Calu3 (cell line): ENCODE measurements at regions not wholly inside any gene's neighbourhood (a gene's known extent, or its start where the extent isn't known, plus 50 kb on each side); places are given as distances from the start of the nearest gene placed in this dataset.

Experiments
- BruUV-seq: library from RNA; stranded (reverse); fragments of 400-500 nt; replicated peaks from 2 replicates; lab custom pipeline; 2021; lab: Mats Ljungman, UMichigan
- CTCF ChIA-PET: fragments of 300-600 bp; sonication (Branson Sonifier 250); formaldehyde crosslinking; loops from one replicate; lab custom pipeline; 2022; ENCODE audit warnings: antibody characterized with exemption; lab: Charles Lee
- DNase-seq: peaks from one replicate; pipeline ENCODE4 v3.0.0; 2022
- H3K27ac Mint-ChIP-seq: one replicate; pipeline ENCODE4 v1.8.0; 2022; ENCODE audit warnings: mixed read lengths; ENCODE audit not compliant: unreplicated experiment
- H3K27me3 Mint-ChIP-seq: one replicate; pipeline ENCODE4 v1.8.0; 2022; ENCODE audit warnings: mixed read lengths; ENCODE audit not compliant: unreplicated experiment
- H3K36me3 Mint-ChIP-seq: one replicate; pipeline ENCODE4 v1.8.0; 2022; ENCODE audit warnings: mild to moderate bottlenecking, moderate library complexity, mixed read lengths; ENCODE audit not compliant: insufficient read depth, unreplicated experiment
- H3K4me1 Mint-ChIP-seq: one replicate; pipeline ENCODE4 v1.8.0; 2022; ENCODE audit warnings: mild to moderate bottlenecking, low read depth, mixed read lengths; ENCODE audit not compliant: unreplicated experiment
- H3K4me3 Mint-ChIP-seq: one replicate; pipeline ENCODE4 v1.8.0; 2022; ENCODE audit warnings: mild to moderate bottlenecking, low read depth, moderate library complexity, mixed read lengths; ENCODE audit not compliant: unreplicated experiment
- H3K9me3 Mint-ChIP-seq: one replicate; pipeline ENCODE4 v1.8.0; 2022; ENCODE audit warnings: low read depth, mixed read lengths; ENCODE audit not compliant: unreplicated experiment
- CTCF ChIP-seq: fragments of 200-600 bp; IDR thresholded peaks from one replicate; pipeline ENCODE4 v1.8.0; 2022; ENCODE audit warnings: antibody characterized with exemption; ENCODE audit not compliant: unreplicated experiment
- intact Hi-C: fragments of 100-400 bp; cut with micrococcal nuclease; formaldehyde crosslinking; loops from one replicate; pipeline ENCODE4 v1.10.0; 2022; ENCODE audit not compliant: unreplicated experiment

- H3K9me3 Mint-ChIP-seq, result peaks cover 6% of the 10 kb centered on the region
- CTCF ChIA-PET, result no interaction called here
- H3K27ac Mint-ChIP-seq, result no peak overlapping the region
- H3K4me1 Mint-ChIP-seq, result no peaks in the 10 kb centered on the region
- no peak for TF ChIP-seq CTCF
- no peak for DNase-seq
- H3K36me3 Mint-ChIP-seq, result no peaks in the 10 kb centered on the region
- H3K27me3 Mint-ChIP-seq, result no peaks in the 10 kb centered on the region
- no TSS peak for BruUV-seq
- intact Hi-C loops, result no loop called here
- H3K4me3 Mint-ChIP-seq, result no peak overlapping the region
Observed at GRCh38 chr22:34294986-34295385, 374.7 kb upstream of the LARGE1 start.

- DNase-seq, result no peak
- no peak for TF ChIP-seq CTCF
- peaks cover 10% of the 10 kb centered on the region for H3K9me3 Mint-ChIP-seq
- intact Hi-C loops, result no loop called here
- no TSS peak for BruUV-seq
- H3K27ac Mint-ChIP-seq, result no peak overlapping the region
- H3K36me3 Mint-ChIP-seq, result no peaks in the 10 kb centered on the region
- no peak overlapping the region for H3K4me3 Mint-ChIP-seq
- H3K27me3 Mint-ChIP-seq, result no peaks in the 10 kb centered on the region
- H3K4me1 Mint-ChIP-seq, result no peaks in the 10 kb centered on the region
- CTCF ChIA-PET, result no interaction called here
Observed at GRCh38 chr22:34296461-34296860, 376.2 kb upstream of the LARGE1 start.

- no peak overlapping the region for H3K4me3 Mint-ChIP-seq
Observed at GRCh38 chr22:34297536-34298120, 377.4 kb upstream of the LARGE1 start.

GRCh38 chr22:34299496-34299895 lies 379.2 kb upstream of the LARGE1 start:
- no peak for TF ChIP-seq CTCF
- H3K4me1 Mint-ChIP-seq, result no peaks in the 10 kb centered on the region
- no TSS peak for BruUV-seq

More at GRCh38 chr22:34297536-34298120, 377.4 kb upstream of the LARGE1 start:
- peaks cover 10% of the 10 kb centered on the region for H3K9me3 Mint-ChIP-seq
- no peak for DNase-seq
- CTCF ChIA-PET, result no interaction called here
- H3K36me3 Mint-ChIP-seq, result no peaks in the 10 kb centered on the region
- H3K4me1 Mint-ChIP-seq, result no peaks in the 10 kb centered on the region
- H3K27ac Mint-ChIP-seq, result no peak overlapping the region
- TF ChIP-seq CTCF, result no peak
- intact Hi-C loops, result no loop called here
- no TSS peak for BruUV-seq
- no peaks in the 10 kb centered on the region for H3K27me3 Mint-ChIP-seq

More at GRCh38 chr22:34299496-34299895, 379.2 kb upstream of the LARGE1 start:
- Mint-ChIP-seq H3K27ac (no peak overlapping the region), H3K36me3 (no peaks in the 10 kb centered on the region), H3K27me3 (no peaks in the 10 kb centered on the region), H3K4me3 (no peak overlapping the region), H3K9me3 (peaks cover 11% of the 10 kb centered on the region)
- intact Hi-C loops, result no loop called here
- DNase-seq, result no peak
- CTCF ChIA-PET, result no interaction called here
